ENCODE measurements at regions not wholly inside any gene's neighbourhood (a gene's known extent, or its start where the extent isn't known, plus 50 kb on each side); places are given as distances from the start of the nearest gene placed in this dataset.

DNA sequence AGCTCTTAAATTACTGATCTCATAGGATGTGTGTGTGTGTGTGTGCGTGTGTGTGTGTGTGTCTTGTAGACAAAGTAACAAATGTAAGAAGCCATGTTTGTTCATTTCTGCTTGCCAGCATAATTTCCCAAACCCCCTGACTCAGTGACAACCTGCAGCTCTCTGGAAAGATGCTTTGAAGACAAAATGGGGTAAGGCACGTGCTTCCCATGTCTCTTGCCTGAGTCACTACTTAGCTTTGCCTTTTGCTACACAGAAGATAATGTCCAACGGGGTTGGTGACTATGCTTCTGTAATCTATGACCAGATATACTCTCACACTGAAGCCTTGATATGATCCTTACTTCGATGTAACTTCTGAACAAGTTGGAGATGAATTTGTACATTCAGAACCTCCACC, 332.0 kb downstream of the SLC4A3 start:
- TF ChIP-seq POLR2A (IDR thresholded peaks at IDR 0.05) (no peak), CTCF (IDR thresholded peaks at IDR 0.05) (no peak), POLR2AphosphoS5 (IDR thresholded peaks at IDR 0.05) (no peak)

All from breast epithelium (tissue), 3 donors.